Psoas muscle (tissue), 7 donors: ENCODE measurements at regions not wholly inside any gene's neighbourhood (a gene's known extent, or its start where the extent isn't known, plus 50 kb on each side); places are given as distances from the start of the nearest gene placed in this dataset.

Source experiments
- ATAC-seq, 4 donors: fragments of 200-7000 bp; cut with Tn5 transposase; one replicate each; pipeline ENCODE4 v1.9.1; 2020; ENCODE audit warnings: moderate library complexity in 3 of 4, mild to moderate bottlenecking in 2 of 4
- DNase-seq, 2 donors: peaks; one replicate each; pipeline ENCODE4 v3.0.0-alpha.2; 2020
- H3K27ac ChIP-seq: fragments of 200-600 bp; one replicate; pipeline ENCODE4 v1.8.0; 2022
- H3K27me3 ChIP-seq, 3 donors: fragments of 200-600 bp in 1 of 3; one replicate each; pipeline versions ENCODE4 v1.6.1 to v1.8.0; 2013 to 2022; ENCODE audit warnings: low read length in 2 of 3, mild to moderate bottlenecking in 2 of 3, moderate library complexity in 1 of 3; ENCODE audit not compliant: insufficient read depth in 3 of 3
- H3K36me3 ChIP-seq, 2 donors: fragments of 200-600 bp in 1 of 2; one replicate each; pipeline versions ENCODE4 v1.6.1 to v1.8.0; 2013 to 2022; ENCODE audit warnings: low read depth in 1 of 2, mild to moderate bottlenecking in 1 of 2, moderate library complexity in 1 of 2; ENCODE audit not compliant: insufficient read depth in 1 of 2
- H3K4me1 ChIP-seq: fragments of 200-600 bp; one replicate; pipeline ENCODE4 v1.8.0; 2022
- H3K4me3 ChIP-seq: fragments of 200-600 bp; one replicate; pipeline ENCODE4 v1.8.0; 2022; ENCODE audit warnings: mild to moderate bottlenecking
- H3K9me3 ChIP-seq: fragments of 200-600 bp; one replicate; pipeline ENCODE4 v1.8.0; 2022
- CTCF ChIP-seq: fragments of 200-600 bp; IDR thresholded peaks from one replicate; pipeline ENCODE4 v1.8.0; 2022; ENCODE audit warnings: antibody characterized with exemption
- WGBS, 3 donors: extraction: QIAGEN DNeasy Blood & Tissue Kit; methylation state at CpG; one replicate each; pipeline versions ENCODE4 v1.1.6 to v1.1.7; 2013; 5-methylcytosine and 5-hydroxymethylcytosine counted together
- intact Hi-C, 2 donors: fragments of 100-400 bp; cut with DNase I; formaldehyde crosslinking; loops; one replicate each; pipeline versions ENCODE4 v1.11.0 to v1.14.2; 2022
- donor health status: healthy with polysubstance abuse.
- donor health status: DM: no; HTN: no; CAD: no; lungs with moderate emphysema.
- donor health status: Bipolar disorder and iron deficiency.
- donor health status: healthy.
- donor health status: DM: yes; HTN: yes; CAD: no.
- donor health status: DM: no; HTN: no; CAD: no.
- donor health status: DM: yes; HTN: yes; CAD: no.

GRCh38 chr5:158639881-158640592, 459.7 kb downstream of the EBF1 start:
- H3K27ac ChIP-seq: no peak overlapping the region
- no peak for TF ChIP-seq CTCF
- no peak overlapping the region for H3K4me3 ChIP-seq
- intact Hi-C loops: no loop called here
- H3K4me1 ChIP-seq: no peaks in the 10 kb centered on the region
- H3K9me3 ChIP-seq: no peaks in the 10 kb centered on the region
- ATAC-seq (no peak), DNase-seq (no peak)
- WGBS, 3 donors: 68 to 72% (median 70%) methylated on average over 5 of the region's 5 CpGs
- H3K27me3 ChIP-seq: peaks cover 0 to 2% (median 0%) of the 10 kb centered on the region in 3 donors
- no peaks in the 10 kb centered on the region for H3K36me3 ChIP-seq

DNA sequence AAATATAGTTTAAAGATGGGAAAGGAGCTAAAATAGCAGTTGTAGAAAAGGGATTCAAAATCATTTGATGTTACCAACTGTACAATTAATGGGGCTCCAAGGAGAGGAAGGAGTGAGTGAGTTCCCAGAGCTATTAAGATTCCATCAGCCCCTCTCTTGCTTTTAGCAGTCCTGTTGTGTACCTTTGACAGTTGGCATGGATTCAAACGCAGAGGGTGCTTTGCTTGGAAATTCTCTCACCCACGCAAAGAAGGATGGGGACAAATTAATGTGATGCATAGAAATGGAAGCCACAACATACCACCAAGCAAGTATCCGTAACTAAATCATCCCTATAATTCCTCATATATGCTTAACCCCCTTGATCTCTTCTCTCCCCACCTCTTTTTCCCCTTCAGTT, 461.3 kb downstream of the EBF1 start:
- no peak for ATAC-seq
- TF ChIP-seq CTCF: no peak
- no peaks in the 10 kb centered on the region for H3K36me3 ChIP-seq

GRCh38 chr5:158637039-158637438, 462.7 kb downstream of the EBF1 start:
- TF ChIP-seq CTCF: no peak
- H3K36me3 ChIP-seq: no peaks in the 10 kb centered on the region
- ATAC-seq (no peak), DNase-seq (no peak)
- no peaks in the 10 kb centered on the region for H3K4me1 ChIP-seq
- 6 to 14% (median 11%) methylated on average over 1 of the region's 1 CpG for WGBS, 3 donors
- H3K9me3 ChIP-seq: no peaks in the 10 kb centered on the region
- H3K4me3 ChIP-seq: no peak overlapping the region
- intact Hi-C loops: no loop called here
- no peak overlapping the region for H3K27ac ChIP-seq
- H3K27me3 ChIP-seq: no peaks in the 10 kb centered on the region

More for the DNA sequence above, 461.3 kb downstream of the EBF1 start:
- intact Hi-C loops: no loop called here
- H3K4me3 ChIP-seq: no peak overlapping the region
- WGBS, 3 donors: 74 to 85% (median 75%) methylated on average over 3 of the region's 3 CpGs
- no peaks in the 10 kb centered on the region for H3K9me3 ChIP-seq
- H3K4me1 ChIP-seq: no peaks in the 10 kb centered on the region
- H3K27ac ChIP-seq: no peak overlapping the region
- H3K27me3 ChIP-seq: peaks cover 0 to 2% (median 0%) of the 10 kb centered on the region in 3 donors
- DNase-seq: no peak

DNA sequence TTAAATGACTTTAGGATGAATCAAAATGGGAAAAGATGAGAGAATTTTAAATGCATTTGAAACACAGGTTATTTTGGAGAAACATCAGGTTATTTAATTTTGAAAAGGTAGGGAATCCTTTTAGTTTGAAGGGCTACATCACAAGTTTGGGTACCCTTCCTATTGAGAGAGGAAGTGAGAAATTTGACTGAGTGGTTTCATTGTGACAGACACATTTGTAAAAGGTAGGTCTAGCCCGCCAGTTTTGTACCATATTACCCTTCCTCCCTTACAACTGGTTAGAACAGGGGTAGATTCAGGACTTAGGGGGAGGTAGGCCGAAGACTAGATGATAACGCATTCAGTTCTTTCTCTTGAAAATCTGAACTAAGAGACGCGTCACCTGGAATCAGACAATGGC, 464.2 kb downstream of the EBF1 start:
- Histone ChIP-seq H3K9me3 (no peaks in the 10 kb centered on the region), H3K27ac (no peak overlapping the region), H3K4me3 (no peak overlapping the region), H3K27me3 (no peaks in the 10 kb centered on the region), H3K4me1 (no peaks in the 10 kb centered on the region), H3K36me3 (no peaks in the 10 kb centered on the region)
- WGBS, 3 donors: 96 to 99% (median 99%) methylated on average over 5 of the region's 5 CpGs
- no peak for TF ChIP-seq CTCF
- ATAC-seq: no peak
- intact Hi-C loops: no loop called here
- no peak for DNase-seq

DNA sequence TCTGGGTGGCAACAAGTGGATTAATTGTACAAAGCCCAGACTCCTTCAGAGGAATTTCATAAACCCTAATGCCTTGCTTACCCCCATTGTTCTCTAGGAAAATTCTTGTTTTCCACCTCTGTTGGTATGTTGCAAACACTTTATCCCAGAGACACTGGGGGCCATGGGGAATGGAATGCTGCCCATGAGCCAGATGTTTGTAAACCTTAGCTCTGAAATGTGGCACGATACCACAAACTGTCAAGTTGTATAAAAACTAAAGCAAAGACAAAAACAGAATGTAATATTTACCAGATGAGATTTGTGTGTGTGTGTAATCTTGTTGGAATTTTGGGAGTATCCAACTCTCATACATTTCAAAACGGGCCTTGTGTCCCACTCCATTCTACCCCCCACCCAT, 465.0 kb downstream of the EBF1 start:
- ATAC-seq (peak in 1 of 4 donors; percentile 40), DNase-seq (peak; percentile 15 to 50)
- intact Hi-C loops: no loop called here
- no peak overlapping the region for H3K4me3 ChIP-seq
- no peaks in the 10 kb centered on the region for H3K9me3 ChIP-seq
- TF ChIP-seq CTCF: no peak
- H3K36me3 ChIP-seq: no peaks in the 10 kb centered on the region
- 25 to 51% (median 38%) methylated on average over 2 of the region's 2 CpGs for WGBS, 3 donors
- H3K4me1 ChIP-seq: no peaks in the 10 kb centered on the region
- H3K27ac ChIP-seq: no peak overlapping the region
- no peaks in the 10 kb centered on the region for H3K27me3 ChIP-seq
